Stomach (tissue), 8 donors: ENCODE measurements at regions not wholly inside any gene's neighbourhood (a gene's known extent, or its start where the extent isn't known, plus 50 kb on each side); places are given as distances from the start of the nearest gene placed in this dataset.

Source experiments
- DNase-seq, 2 donors: peaks; one replicate each; pipeline versions ENCODE4 v3.0.0 to v3.0.0-alpha.2; 2013 to 2019
- H3K27ac ChIP-seq, 5 donors: fragments of 200-600 bp in 4 of 5; sonication (generic) in 4 of 5; one replicate each; pipeline ENCODE4 v1.5.1; 2013 to 2019; ENCODE audit warnings: mild to moderate bottlenecking in 1 of 5, moderate library complexity in 1 of 5
- H3K27me3 ChIP-seq, 3 donors: fragments of 200-600 bp; sonication (generic); one replicate each; pipeline ENCODE4 v1.5.1; 2017 to 2019; ENCODE audit warnings: mixed run types in 1 of 3
- H3K36me3 ChIP-seq, 4 donors: fragments of 200-600 bp; sonication (generic); 1 replicate in 3 of 4; 2 replicates in 1 of 4; pipeline ENCODE4 v1.5.1; 2016 to 2019
- H3K4me1 ChIP-seq, 4 donors: fragments of 200-600 bp; sonication (generic); one replicate each; pipeline ENCODE4 v1.5.1; 2016 to 2019
- H3K4me3 ChIP-seq, 4 donors: fragments of 200-600 bp; sonication (generic) in 3 of 4; one replicate each; pipeline ENCODE4 v1.5.1; 2016 to 2019; ENCODE audit warnings: mild to moderate bottlenecking in 1 of 4
- H3K9me3 ChIP-seq, 4 donors: fragments of 200-600 bp; sonication (generic); one replicate each; pipeline ENCODE4 v1.5.1; 2016 to 2019
- EP300 ChIP-seq: sonication (generic); formaldehyde crosslinking; IDR thresholded peaks from one replicate; pipeline ENCODE4 v1.6.1; 2017; ENCODE audit warnings: antibody characterized with exemption
- POLR2A ChIP-seq, 4 donors: fragments of 450-650 bp; IDR thresholded peaks; one replicate each; pipeline ENCODE4 v1.6.1; 2016; ENCODE audit warnings: antibody characterized with exemption in 4 of 4, control low read depth in 2 of 4, mild to moderate bottlenecking in 1 of 4, moderate library complexity in 1 of 4
- POLR2AphosphoS5 ChIP-seq, 3 donors: sonication (generic); formaldehyde crosslinking; IDR thresholded peaks; one replicate each; pipeline ENCODE4 v1.6.1; 2016; ENCODE audit warnings: antibody characterized with exemption in 3 of 3
- WGBS, 5 donors: extraction: QIAGEN DNeasy Blood & Tissue Kit in 3 of 5; methylation state at CpG; one replicate each; pipeline versions ENCODE4 v1.1.5 to v1.1.7; 2013 to 2018; 5-methylcytosine and 5-hydroxymethylcytosine counted together
- intact Hi-C: fragments of 100-400 bp; cut with DNase I; formaldehyde crosslinking; loops from one replicate; pipeline ENCODE4 v1.15.1; 2023; ENCODE audit warnings: low total_unique reads
- TF ChIP-seq, protein P1 (sequence below), 7 experiments: fragments of 450-650 bp in 4 of 7; fragments of 200-600 bp in 3 of 7; sonication (generic) in 3 of 7; IDR thresholded peaks; one replicate each; pipeline ENCODE4 v1.5.1; 2016 to 2019; ENCODE audit warnings: antibody characterized with exemption in 7 of 7, control low read depth in 2 of 7, mild to moderate bottlenecking in 1 of 7
- donor health status: healthy with polysubstance abuse.
- donor health status: Bipolar disorder and iron deficiency.
- donor health status: healthy.

DNA sequence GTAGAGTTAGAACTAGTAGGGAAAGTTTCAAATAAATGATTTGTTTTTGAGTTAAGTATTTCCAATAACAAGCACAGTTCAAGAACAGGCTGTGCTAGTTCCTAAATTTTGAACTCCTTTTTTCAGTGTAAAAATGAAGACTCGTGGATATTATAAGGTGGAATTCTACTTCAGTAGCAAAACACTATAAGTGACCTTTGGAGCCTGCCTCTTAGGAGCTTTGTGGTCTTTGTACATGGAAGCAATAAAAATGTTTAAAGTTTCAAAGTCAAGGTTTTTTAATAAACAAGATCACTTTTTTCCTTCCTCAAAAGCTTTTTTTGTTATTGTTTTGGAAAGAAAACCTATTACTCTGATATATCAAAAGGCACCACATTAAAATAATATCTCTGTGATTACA lies 292.4 kb upstream of the VWC2 start:
- Histone ChIP-seq H3K4me1 (no peaks in the 10 kb centered on the region), H3K27me3 (no peaks in the 10 kb centered on the region), H3K36me3 (no peaks in the 10 kb centered on the region), H3K4me3 (no peak overlapping the region), H3K27ac (no peak overlapping the region), H3K9me3 (peaks cover 0 to 3% (median 0%) of the 10 kb centered on the region in 4 donors)
- TF ChIP-seq EP300: no peak
- TF ChIP-seq POLR2A (IDR thresholded peaks at IDR 0.05): no peak
- TF ChIP-seq, protein P1, sequence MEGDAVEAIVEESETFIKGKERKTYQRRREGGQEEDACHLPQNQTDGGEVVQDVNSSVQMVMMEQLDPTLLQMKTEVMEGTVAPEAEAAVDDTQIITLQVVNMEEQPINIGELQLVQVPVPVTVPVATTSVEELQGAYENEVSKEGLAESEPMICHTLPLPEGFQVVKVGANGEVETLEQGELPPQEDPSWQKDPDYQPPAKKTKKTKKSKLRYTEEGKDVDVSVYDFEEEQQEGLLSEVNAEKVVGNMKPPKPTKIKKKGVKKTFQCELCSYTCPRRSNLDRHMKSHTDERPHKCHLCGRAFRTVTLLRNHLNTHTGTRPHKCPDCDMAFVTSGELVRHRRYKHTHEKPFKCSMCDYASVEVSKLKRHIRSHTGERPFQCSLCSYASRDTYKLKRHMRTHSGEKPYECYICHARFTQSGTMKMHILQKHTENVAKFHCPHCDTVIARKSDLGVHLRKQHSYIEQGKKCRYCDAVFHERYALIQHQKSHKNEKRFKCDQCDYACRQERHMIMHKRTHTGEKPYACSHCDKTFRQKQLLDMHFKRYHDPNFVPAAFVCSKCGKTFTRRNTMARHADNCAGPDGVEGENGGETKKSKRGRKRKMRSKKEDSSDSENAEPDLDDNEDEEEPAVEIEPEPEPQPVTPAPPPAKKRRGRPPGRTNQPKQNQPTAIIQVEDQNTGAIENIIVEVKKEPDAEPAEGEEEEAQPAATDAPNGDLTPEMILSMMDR (IDR thresholded peaks at IDR 0.05): no peak
- TF ChIP-seq POLR2AphosphoS5 (IDR thresholded peaks at IDR 0.05): no peak
- WGBS, 5 donors: 22 to 35% (median 30%) methylated on average over 1 of the region's 1 CpG
- intact Hi-C loops: no loop called here
- no peak for DNase-seq

DNA sequence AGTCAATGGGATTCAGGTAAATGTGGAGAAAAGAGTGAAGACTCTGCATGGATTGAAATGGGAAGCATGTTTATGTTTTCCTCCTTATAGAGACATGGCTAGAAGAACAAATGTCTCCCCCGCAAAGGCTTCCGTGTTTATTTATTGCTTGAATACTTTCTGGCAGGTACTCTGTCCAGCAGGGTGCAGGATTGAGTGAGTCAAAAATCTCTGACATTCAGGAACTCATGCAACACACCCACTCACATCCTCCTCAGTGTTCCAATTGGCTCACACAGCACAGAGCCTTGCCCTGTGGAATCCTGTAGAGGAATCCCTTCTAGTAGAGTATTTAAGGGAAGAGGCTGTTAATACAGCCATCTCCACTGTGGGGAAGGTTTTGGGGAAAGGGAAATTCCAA lies 290.3 kb upstream of the VWC2 start:
- 51 to 68% (median 55%) methylated on average over 2 of the region's 2 CpGs for WGBS, 5 donors
- H3K27ac ChIP-seq: no peak overlapping the region
- H3K4me1 ChIP-seq: no peaks in the 10 kb centered on the region
- no peaks in the 10 kb centered on the region for H3K27me3 ChIP-seq
- no peaks in the 10 kb centered on the region for H3K36me3 ChIP-seq
- intact Hi-C loops: no loop called here
- no peak overlapping the region for H3K4me3 ChIP-seq
- TF ChIP-seq POLR2A (IDR thresholded peaks at IDR 0.05) (no peak), EP300 (no peak), POLR2AphosphoS5 (IDR thresholded peaks at IDR 0.05) (no peak)
- TF ChIP-seq, protein P1 (IDR thresholded peaks at IDR 0.05): no peak
- DNase-seq: no peak
- H3K9me3 ChIP-seq: peaks cover 0 to 3% (median 0%) of the 10 kb centered on the region in 4 donors

DNA sequence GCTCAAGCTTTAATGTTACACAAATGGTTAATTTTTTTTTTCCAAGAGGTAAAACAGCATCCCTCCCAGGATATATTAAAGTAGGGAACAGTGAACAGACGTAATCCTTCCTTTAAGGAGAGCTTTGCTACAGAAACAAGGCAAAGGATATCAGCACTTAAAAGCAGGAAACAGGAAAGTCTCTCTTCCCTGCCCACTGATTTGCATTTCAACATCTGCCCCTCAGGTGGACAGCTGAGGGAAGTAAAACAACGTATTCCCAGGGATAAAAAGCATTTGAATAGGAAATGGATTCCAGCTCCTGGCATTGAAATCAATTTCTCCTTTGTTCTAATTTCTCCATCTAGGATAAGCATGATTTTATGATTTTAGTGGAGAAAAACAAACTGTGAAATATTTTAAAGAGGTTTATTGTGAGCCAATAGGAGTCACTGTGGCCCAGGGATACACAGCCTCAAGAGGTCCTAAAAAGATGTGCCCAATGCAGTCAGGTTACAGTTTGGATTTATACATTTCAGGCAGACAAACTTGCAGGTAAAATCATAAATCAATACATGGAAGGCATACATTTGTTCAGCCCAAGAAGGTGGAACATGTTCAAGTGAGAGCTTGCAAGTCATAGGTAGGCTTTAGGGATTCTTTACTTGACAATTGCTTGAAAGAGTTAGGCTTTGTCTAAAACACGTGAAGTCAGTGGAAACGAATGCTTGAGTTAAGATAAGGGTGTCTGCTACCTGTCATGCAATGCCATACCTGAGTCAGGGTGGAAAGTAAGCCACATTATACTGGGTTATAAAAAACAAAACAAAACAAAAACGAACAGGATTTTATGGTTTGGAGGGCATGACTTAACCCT lies 286.2 kb upstream of the VWC2 start:
- intact Hi-C loops: no loop called here
- no peaks in the 10 kb centered on the region for H3K4me1 ChIP-seq
- no peaks in the 10 kb centered on the region for H3K27me3 ChIP-seq
- H3K4me3 ChIP-seq: no peak overlapping the region
- H3K27ac ChIP-seq: no peak overlapping the region
- H3K9me3 ChIP-seq: no peaks in the 10 kb centered on the region
- 9 to 16% (median 14%) methylated on average over 5 of the region's 5 CpGs for WGBS, 5 donors
- TF ChIP-seq EP300: no peak
- no peaks in the 10 kb centered on the region for H3K36me3 ChIP-seq
- DNase-seq: no peak

DNA sequence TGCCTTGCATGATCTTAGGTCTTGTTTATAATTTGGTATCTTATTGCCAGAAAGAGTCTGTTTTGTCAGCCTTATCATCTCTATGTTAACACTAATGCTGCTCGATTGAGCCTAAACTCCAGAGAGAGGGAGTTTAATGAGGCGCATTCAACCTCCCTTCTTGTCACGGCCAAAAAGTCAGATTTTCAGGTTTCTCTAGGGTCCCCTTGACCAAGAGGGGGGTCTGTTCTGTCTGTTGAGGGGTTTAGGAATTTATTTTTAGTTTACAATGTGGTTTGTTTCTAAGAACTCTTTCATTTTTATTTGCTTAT lies 285.7 kb upstream of the VWC2 start:
- no peaks in the 10 kb centered on the region for H3K4me1 ChIP-seq
- H3K36me3 ChIP-seq: no peaks in the 10 kb centered on the region
- no peak overlapping the region for H3K27ac ChIP-seq
- no peaks in the 10 kb centered on the region for H3K27me3 ChIP-seq
- TF ChIP-seq POLR2A (IDR thresholded peaks at IDR 0.05) (no peak), EP300 (no peak), POLR2AphosphoS5 (IDR thresholded peaks at IDR 0.05) (no peak)
- TF ChIP-seq, protein P1 (IDR thresholded peaks at IDR 0.05): no peak
- no peaks in the 10 kb centered on the region for H3K9me3 ChIP-seq
- no peak for DNase-seq
- H3K4me3 ChIP-seq: no peak overlapping the region
- WGBS, 5 donors: 43 to 49% (median 47%) methylated on average over 3 of the region's 3 CpGs
- intact Hi-C loops: no loop called here

DNA sequence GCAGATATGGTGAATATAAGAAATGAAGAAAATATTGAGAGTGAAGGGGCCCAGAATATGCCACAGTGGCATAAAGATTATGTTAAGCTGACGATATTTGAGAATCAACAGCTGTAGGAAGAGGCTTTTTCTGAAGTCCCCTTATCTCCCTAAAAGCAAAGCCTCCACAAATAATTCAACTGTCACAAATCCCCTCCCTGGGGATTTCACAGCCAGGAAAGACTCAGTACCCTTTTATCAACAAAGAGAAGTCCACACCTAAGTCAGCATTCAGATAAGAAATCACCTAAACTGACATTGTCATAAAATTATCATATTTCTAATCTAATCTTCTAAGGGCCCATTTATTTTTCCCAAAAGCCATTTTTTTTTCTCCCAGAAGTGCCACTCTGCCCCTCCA lies 284.9 kb upstream of the VWC2 start:
- intact Hi-C loops: no loop called here
- H3K27ac ChIP-seq: no peak overlapping the region
- TF ChIP-seq POLR2AphosphoS5 (IDR thresholded peaks at IDR 0.05): no peak
- TF ChIP-seq, protein P1 (IDR thresholded peaks at IDR 0.05): no peak
- no peak for TF ChIP-seq EP300
- no peak for TF ChIP-seq POLR2A (IDR thresholded peaks at IDR 0.05)
- 15 to 37% (median 20%) methylated on average over 1 of the region's 1 CpG for WGBS, 5 donors
- no peaks in the 10 kb centered on the region for H3K36me3 ChIP-seq
- H3K4me1 ChIP-seq: no peaks in the 10 kb centered on the region
- H3K4me3 ChIP-seq: no peak overlapping the region
- H3K9me3 ChIP-seq: no peaks in the 10 kb centered on the region
- DNase-seq: no peak
- H3K27me3 ChIP-seq: no peaks in the 10 kb centered on the region
